ENCODE measurements at regions not wholly inside any gene's neighbourhood (a gene's known extent, or its start where the extent isn't known, plus 50 kb on each side); places are given as distances from the start of the nearest gene placed in this dataset.

GRCh38 chr17:73772107-73772705 is 128.0 kb upstream of the SDK2 start:
- Histone ChIP-seq H3K4me1 (peaks cover 15% of the 10 kb centered on the region), H3K36me3 (replicated peaks in 1 of 2; ENCODE audit: insufficient read depth in 1 of 2, low read depth in 2 of 2) (no peaks in the 10 kb centered on the region), H3K4me3 (no peak overlapping the region), H3K9me3 (no peaks in the 10 kb centered on the region), H3K27me3 (no peaks in the 10 kb centered on the region), H3K27ac (no peak overlapping the region)
- DNase-seq, result no peak
- intact Hi-C loops (cut with DNase I), result no loop called here
- ATAC-seq, result no peak
- TF ChIP-seq, protein P1, sequence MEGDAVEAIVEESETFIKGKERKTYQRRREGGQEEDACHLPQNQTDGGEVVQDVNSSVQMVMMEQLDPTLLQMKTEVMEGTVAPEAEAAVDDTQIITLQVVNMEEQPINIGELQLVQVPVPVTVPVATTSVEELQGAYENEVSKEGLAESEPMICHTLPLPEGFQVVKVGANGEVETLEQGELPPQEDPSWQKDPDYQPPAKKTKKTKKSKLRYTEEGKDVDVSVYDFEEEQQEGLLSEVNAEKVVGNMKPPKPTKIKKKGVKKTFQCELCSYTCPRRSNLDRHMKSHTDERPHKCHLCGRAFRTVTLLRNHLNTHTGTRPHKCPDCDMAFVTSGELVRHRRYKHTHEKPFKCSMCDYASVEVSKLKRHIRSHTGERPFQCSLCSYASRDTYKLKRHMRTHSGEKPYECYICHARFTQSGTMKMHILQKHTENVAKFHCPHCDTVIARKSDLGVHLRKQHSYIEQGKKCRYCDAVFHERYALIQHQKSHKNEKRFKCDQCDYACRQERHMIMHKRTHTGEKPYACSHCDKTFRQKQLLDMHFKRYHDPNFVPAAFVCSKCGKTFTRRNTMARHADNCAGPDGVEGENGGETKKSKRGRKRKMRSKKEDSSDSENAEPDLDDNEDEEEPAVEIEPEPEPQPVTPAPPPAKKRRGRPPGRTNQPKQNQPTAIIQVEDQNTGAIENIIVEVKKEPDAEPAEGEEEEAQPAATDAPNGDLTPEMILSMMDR (IDR thresholded peaks at IDR 0.05), result no peak
- WGBS, 2 donors, result 64 to 75% methylated on average over 5 of the region's 5 CpGs

DNA sequence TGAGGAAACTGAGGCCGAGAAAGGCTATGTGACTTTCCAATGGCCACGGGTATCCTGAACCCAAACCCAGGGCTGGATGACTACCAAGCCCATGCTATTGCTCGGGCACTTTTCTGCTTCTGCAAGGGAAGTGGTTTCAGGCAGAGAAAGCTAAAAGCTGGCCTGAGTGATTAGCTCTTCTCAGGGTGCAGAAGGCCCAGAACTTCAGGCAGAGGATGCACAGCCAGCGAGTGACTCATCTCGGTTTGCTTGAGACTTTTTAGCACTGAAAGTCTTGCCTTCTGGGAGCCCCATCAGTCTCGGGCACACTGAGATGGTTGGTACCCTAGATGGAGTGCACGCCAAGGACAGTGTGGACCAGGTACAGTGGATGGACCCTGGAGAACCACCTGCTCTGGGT is 129.5 kb upstream of the SDK2 start:
- intact Hi-C loops (cut with DNase I), result no loop called here
- TF ChIP-seq, protein P1 (IDR thresholded peaks at IDR 0.05), result no peak
- TF ChIP-seq POLR2A (IDR thresholded peaks at IDR 0.05), result no peak
- 62 to 89% methylated on average over 4 to 7 of the region's 7 CpGs for WGBS, 2 donors

GRCh38 chr17:73774852-73775251 is 130.6 kb upstream of the SDK2 start:
- H3K9me3 ChIP-seq, result no peaks in the 10 kb centered on the region
- no peak for ATAC-seq
- DNase-seq, result no peak
- TF ChIP-seq POLR2A (IDR thresholded peaks at IDR 0.05), result no peak
- TF ChIP-seq, protein P1 (IDR thresholded peaks at IDR 0.05), result no peak
- peaks cover 15% of the 10 kb centered on the region for H3K4me1 ChIP-seq
- WGBS, 2 donors, result 56 to 64% methylated on average over 7 of the region's 7 CpGs
- intact Hi-C loops (cut with DNase I), result no loop called here
- H3K27me3 ChIP-seq, result no peaks in the 10 kb centered on the region
- H3K27ac ChIP-seq, result no peak overlapping the region
- no peaks in the 10 kb centered on the region for H3K36me3 ChIP-seq (replicated peaks in 1 of 2; ENCODE audit: insufficient read depth in 1 of 2, low read depth in 2 of 2)
- no peak overlapping the region for H3K4me3 ChIP-seq

More for the DNA sequence above, 129.5 kb upstream of the SDK2 start:
- Histone ChIP-seq H3K27me3 (no peaks in the 10 kb centered on the region), H3K4me3 (no peak overlapping the region), H3K4me1 (peaks cover 15% of the 10 kb centered on the region), H3K36me3 (replicated peaks in 1 of 2; ENCODE audit: insufficient read depth in 1 of 2, low read depth in 2 of 2) (no peaks in the 10 kb centered on the region), H3K27ac (no peak overlapping the region), H3K9me3 (no peaks in the 10 kb centered on the region)
- no peak for DNase-seq
- no peak for ATAC-seq

DNA sequence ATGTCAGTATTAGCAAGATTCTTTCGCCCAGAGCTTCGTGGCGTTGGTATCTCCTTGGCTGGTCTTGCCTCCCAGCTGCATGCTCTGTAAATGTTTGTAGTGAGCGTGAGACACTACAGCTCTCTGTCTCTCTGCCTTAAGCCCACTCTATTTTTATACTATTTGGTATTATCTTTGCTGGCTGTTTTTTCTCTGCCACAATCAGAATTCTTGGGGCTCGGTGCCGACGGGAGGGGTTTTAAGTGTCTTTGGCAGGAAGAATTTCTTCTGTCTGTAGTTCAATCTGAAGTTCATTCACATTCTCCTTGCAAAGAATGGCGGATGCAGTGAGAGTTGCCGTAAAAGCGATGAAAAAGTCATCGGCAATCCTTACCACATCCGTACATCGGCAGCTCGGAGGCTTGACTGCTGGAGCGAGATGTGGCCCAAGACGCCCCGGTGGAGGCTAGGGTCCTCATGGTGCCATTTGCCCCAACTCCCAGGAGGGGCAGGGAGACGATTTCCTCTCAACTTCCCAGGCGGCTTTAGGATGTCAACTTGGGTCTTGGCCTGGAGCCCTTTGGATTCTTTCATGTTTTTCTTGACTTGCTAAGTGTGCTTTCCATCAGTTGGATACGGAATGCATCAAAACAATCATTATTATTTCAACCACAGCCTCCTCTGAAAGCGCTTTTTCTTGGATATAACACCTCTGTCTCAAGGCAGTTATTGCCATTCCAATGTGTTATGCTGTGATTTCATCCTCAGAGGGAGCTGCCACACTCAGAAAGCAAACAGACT is 132.3 kb upstream of the SDK2 start:
- Histone ChIP-seq H3K27me3 (no peaks in the 10 kb centered on the region), H3K9me3 (no peaks in the 10 kb centered on the region), H3K27ac (no peak overlapping the region), H3K36me3 (replicated peaks in 1 of 2; ENCODE audit: insufficient read depth in 1 of 2, low read depth in 2 of 2) (no peaks in the 10 kb centered on the region), H3K4me1 (no peaks in the 10 kb centered on the region), H3K4me3 (no peak overlapping the region)
- ATAC-seq (no peak), DNase-seq (no peak)
- TF ChIP-seq, protein P1 (IDR thresholded peaks at IDR 0.05), result no peak
- TF ChIP-seq POLR2A (IDR thresholded peaks at IDR 0.05), result no peak
- intact Hi-C loops (cut with DNase I), result no loop called here
- 80% methylated on average over 21 of the region's 21 CpGs for WGBS, 2 donors

DNA sequence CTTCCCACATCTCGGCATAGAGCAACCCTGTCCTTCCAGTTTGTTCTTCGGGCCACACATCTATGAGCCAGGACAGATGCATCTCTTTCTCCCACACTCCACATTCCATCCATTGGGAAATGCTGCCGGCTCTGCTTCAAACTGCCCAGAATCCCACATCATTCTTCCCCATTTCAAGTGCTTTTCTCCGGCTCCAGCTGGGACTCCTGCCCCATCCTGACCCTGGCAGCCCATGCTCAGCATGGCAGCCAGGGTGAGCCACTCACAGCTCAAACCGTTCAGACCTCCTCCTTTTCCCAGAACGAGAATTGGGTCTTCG is 132.8 kb upstream of the SDK2 start:
- no peak for TF ChIP-seq POLR2A (IDR thresholded peaks at IDR 0.05)
- TF ChIP-seq, protein P1 (IDR thresholded peaks at IDR 0.05), result no peak
- intact Hi-C loops (cut with DNase I), result no loop called here
- 60 to 61% methylated on average over 7 of the region's 7 CpGs for WGBS, 2 donors

More for the DNA sequence above, 132.8 kb upstream of the SDK2 start:
- ATAC-seq (no peak), DNase-seq (no peak)
- Histone ChIP-seq H3K4me3 (no peak overlapping the region), H3K27ac (no peak overlapping the region), H3K36me3 (replicated peaks in 1 of 2; ENCODE audit: insufficient read depth in 1 of 2, low read depth in 2 of 2) (no peaks in the 10 kb centered on the region), H3K27me3 (no peaks in the 10 kb centered on the region), H3K4me1 (no peaks in the 10 kb centered on the region), H3K9me3 (no peaks in the 10 kb centered on the region)

All from body of pancreas (tissue), 4 donors.